HUES64 (cell line): ENCODE measurements at regions not wholly inside any gene's neighbourhood (a gene's known extent, or its start where the extent isn't known, plus 50 kb on each side); places are given as distances from the start of the nearest gene placed in this dataset.
"Not testable (repeated sequence)": the region's sequence is repeated elsewhere in the genome, so short reads cannot be mapped to it uniquely, and the experiment has no call there.

ENCODE experiments used
- H3K27ac ChIP-seq: 2 replicates; pipeline ENCODE4 v1.7.0; 2013; ENCODE audit warnings: low read depth, low read length, inconsistent platforms
- H3K27me3 ChIP-seq: 2 replicates; pipeline ENCODE4 v1.6.1; 2013; ENCODE audit warnings: mild to moderate bottlenecking, low read length; ENCODE audit not compliant: insufficient read depth
- H3K36me3 ChIP-seq: 2 replicates; pipeline ENCODE4 v1.6.1; 2013; ENCODE audit warnings: mild to moderate bottlenecking, low read length; ENCODE audit not compliant: insufficient read depth
- H3K4me1 ChIP-seq: 2 replicates; pipeline ENCODE4 v1.6.1; 2013; ENCODE audit warnings: mild to moderate bottlenecking, low read length, moderate library complexity; ENCODE audit not compliant: insufficient read depth
- H3K4me3 ChIP-seq: 2 replicates; pipeline ENCODE4 v1.5.1; 2013; ENCODE audit warnings: mild to moderate bottlenecking, low read length, moderate library complexity
- H3K9ac ChIP-seq: 2 replicates; pipeline ENCODE4 v1.6.1; 2013; ENCODE audit warnings: mild to moderate bottlenecking, low read depth, low read length
- H3K9me3 ChIP-seq: 2 replicates; pipeline ENCODE4 v1.6.1; 2013; ENCODE audit warnings: low read depth, low read length; ENCODE audit not compliant: insufficient read depth
- WGBS: fragments of 150-250, 120-280 bp; methylation state at CpG from one replicate; pipeline ENCODE4 v1.1.7; 2013; ENCODE audit warnings: missing lambda C conversion rate; 5-methylcytosine and 5-hydroxymethylcytosine counted together

- Histone ChIP-seq H3K9ac (no peak overlapping the region), H3K27ac (no peak overlapping the region), H3K36me3 (no peaks in the 10 kb centered on the region), H3K27me3 (peaks cover 41% of the 10 kb centered on the region), H3K4me3 (peak overlapping the region; percentile 56; the same call in 1 of the 2 replicates), H3K4me1 (no peaks in the 10 kb centered on the region), H3K9me3 (no peaks in the 10 kb centered on the region)
- 16% methylated on average over 6 of the region's 6 CpGs for WGBS
Observed at GRCh38 chr2:131674174-131674507, 146.5 kb downstream of the CCDC74A start.

GRCh38 chr2:131681611-131682121 is 154.0 kb downstream of the CCDC74A start:
- Histone ChIP-seq H3K4me3 (peak overlapping the region; percentile 94), H3K9ac (peak overlapping the region; percentile 47; the same call in 1 of the 2 replicates)
- H3K36me3 ChIP-seq, H3K9me3 ChIP-seq, H3K27me3 ChIP-seq, H3K4me1 ChIP-seq, H3K27ac ChIP-seq: not testable (repeated sequence)
- WGBS = 71% methylated on average over 10 of the region's 10 CpGs

GRCh38 chr2:131682122-131682944 is 154.6 kb downstream of the CCDC74A start:
- H3K27me3 ChIP-seq = peaks cover 7% of the 10 kb centered on the region
- H3K36me3 ChIP-seq = peaks cover 5% of the 10 kb centered on the region; the same call in 1 of the 2 replicates
- H3K9me3 ChIP-seq = no peaks in the 10 kb centered on the region
- H3K27ac ChIP-seq = no peak overlapping the region
- no peaks in the 10 kb centered on the region for H3K4me1 ChIP-seq
- WGBS = 2% methylated on average over 51 of the region's 51 CpGs
- H3K4me3 ChIP-seq = peak overlapping the region; percentile 94
- H3K9ac ChIP-seq = peak overlapping the region; percentile 71

- H3K27ac ChIP-seq, H3K27me3 ChIP-seq, H3K4me1 ChIP-seq, H3K36me3 ChIP-seq, H3K9me3 ChIP-seq: not testable (repeated sequence)
- WGBS = 9% methylated on average over 8 of the region's 9 CpGs
- H3K9ac ChIP-seq = peak overlapping the region; percentile 71
- H3K4me3 ChIP-seq = peak overlapping the region; percentile 94
Observed at GRCh38 chr2:131682945-131683330, 155.2 kb downstream of the CCDC74A start.

- 94% methylated on average over 4 of the region's 4 CpGs for WGBS
Observed at GRCh38 chr2:131684631-131685316, 157.1 kb downstream of the CCDC74A start.

GRCh38 chr2:131686164-131686893 is 158.6 kb downstream of the CCDC74A start:
- 76% methylated on average over 4 of the region's 6 CpGs for WGBS
- H3K36me3 ChIP-seq = peaks cover 18% of the 10 kb centered on the region; the same call in 1 of the 2 replicates
- not testable (repeated sequence) for H3K4me1 ChIP-seq, H3K27ac ChIP-seq, H3K4me3 ChIP-seq, H3K9ac ChIP-seq, H3K27me3 ChIP-seq
- H3K9me3 ChIP-seq = peaks cover 12% of the 10 kb centered on the region; the same call in 1 of the 2 replicates

More at GRCh38 chr2:131684631-131685316, 157.1 kb downstream of the CCDC74A start:
- not testable (repeated sequence) for H3K9ac ChIP-seq, H3K4me3 ChIP-seq, H3K9me3 ChIP-seq, H3K27ac ChIP-seq, H3K27me3 ChIP-seq, H3K4me1 ChIP-seq
- peaks cover 11% of the 10 kb centered on the region; the same call in 1 of the 2 replicates for H3K36me3 ChIP-seq

GRCh38 chr2:131686894-131687238 is 159.2 kb downstream of the CCDC74A start:
- H3K27me3 ChIP-seq, H3K4me3 ChIP-seq, H3K27ac ChIP-seq: not testable (repeated sequence)

GRCh38 chr2:131689066-131689465 is 161.4 kb downstream of the CCDC74A start:
- H3K9ac ChIP-seq, H3K4me3 ChIP-seq, H3K27ac ChIP-seq, H3K27me3 ChIP-seq, H3K4me1 ChIP-seq: not testable (repeated sequence)
- Histone ChIP-seq H3K36me3 (peaks cover 18% of the 10 kb centered on the region; the same call in 1 of the 2 replicates), H3K9me3 (peaks cover 15% of the 10 kb centered on the region; the same call in 1 of the 2 replicates)
- WGBS = no CpG with 5 or more reads among the region's 2 CpGs

More at GRCh38 chr2:131686894-131687238, 159.2 kb downstream of the CCDC74A start:
- Histone ChIP-seq H3K36me3 (peaks cover 18% of the 10 kb centered on the region; the same call in 1 of the 2 replicates), H3K9me3 (peaks cover 15% of the 10 kb centered on the region; the same call in 1 of the 2 replicates)
- not testable (repeated sequence) for H3K4me1 ChIP-seq, H3K9ac ChIP-seq

GRCh38 chr2:131711268-131711667 is 183.6 kb downstream of the CCDC74A start:
- not testable (repeated sequence) for H3K27ac ChIP-seq, H3K9me3 ChIP-seq, H3K4me1 ChIP-seq, H3K36me3 ChIP-seq, H3K27me3 ChIP-seq, H3K4me3 ChIP-seq, H3K9ac ChIP-seq
- 83% methylated on average over 2 of the region's 2 CpGs for WGBS

- H3K9me3 ChIP-seq, H3K4me1 ChIP-seq, H3K9ac ChIP-seq: not testable (repeated sequence)
Observed at GRCh38 chr2:131717907-131718306, 190.2 kb downstream of the CCDC74A start.

GRCh38 chr2:131721163-131721562 is 193.5 kb downstream of the CCDC74A start:
- WGBS = 72% methylated on average over 6 of the region's 6 CpGs
- H3K36me3 ChIP-seq, H3K9ac ChIP-seq, H3K9me3 ChIP-seq, H3K4me1 ChIP-seq, H3K4me3 ChIP-seq, H3K27ac ChIP-seq, H3K27me3 ChIP-seq: not testable (repeated sequence)

More at GRCh38 chr2:131717907-131718306, 190.2 kb downstream of the CCDC74A start:
- H3K36me3 ChIP-seq, H3K27me3 ChIP-seq, H3K27ac ChIP-seq, H3K4me3 ChIP-seq: not testable (repeated sequence)
